DMS 273 (cell line): ENCODE measurements at regions not wholly inside any gene's neighbourhood (a gene's known extent, or its start where the extent isn't known, plus 50 kb on each side); places are given as distances from the start of the nearest gene placed in this dataset.
"Not testable (repeated sequence)": the region's sequence is repeated elsewhere in the genome, so short reads cannot be mapped to it uniquely, and the experiment has no call there.

Source experiments
- DNase-seq: peaks from one replicate; lab custom pipeline; 2025; ENCODE audit not compliant: unreplicated experiment; lab: John Stamatoyannopoulos, UW

DNA sequence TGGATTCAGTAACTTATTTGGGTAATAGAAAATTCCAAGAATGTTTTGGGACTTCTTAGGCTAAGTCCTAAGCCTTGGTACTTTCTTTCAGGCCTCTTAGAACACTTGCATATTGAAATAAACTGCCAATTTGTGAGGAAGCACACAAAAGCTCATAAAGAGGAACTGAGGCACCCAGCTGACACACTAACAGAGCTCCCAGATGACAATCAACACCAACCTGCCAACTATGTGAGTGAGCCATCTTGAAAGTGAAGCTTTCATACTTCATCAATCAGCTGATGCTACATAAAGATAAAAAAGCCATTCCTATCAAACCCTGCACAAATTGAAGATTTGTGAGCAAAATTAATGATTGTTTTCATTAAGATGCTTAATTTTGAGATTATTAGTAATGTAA is 832.5 kb upstream of the EPHA7 start:
- DNase-seq = no peak

GRCh38 chr6:94245395-94245794 is 826.0 kb upstream of the EPHA7 start:
- no peak for DNase-seq

GRCh38 chr6:94238868-94239267 is 819.5 kb upstream of the EPHA7 start:
- DNase-seq = no peak

DNA sequence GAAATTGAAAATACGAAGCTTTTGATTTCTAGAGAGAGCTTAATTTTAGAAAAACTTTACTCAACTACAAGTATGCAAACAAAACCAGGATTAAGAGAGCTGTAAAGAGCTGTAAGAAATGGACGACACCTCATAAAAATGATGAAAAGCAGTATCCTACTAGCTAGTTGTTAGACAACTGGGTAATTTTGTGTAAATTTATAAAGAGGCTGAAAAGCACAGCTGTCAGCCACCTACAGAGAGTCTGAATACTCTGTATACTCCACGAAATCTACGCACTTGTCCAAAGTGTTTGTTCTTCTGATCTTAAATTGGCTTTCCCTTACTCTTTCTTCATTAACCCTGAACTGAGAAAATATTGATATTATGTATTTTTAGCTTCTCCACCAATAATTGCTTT is 808.4 kb upstream of the EPHA7 start:
- DNase-seq = no peak

DNA sequence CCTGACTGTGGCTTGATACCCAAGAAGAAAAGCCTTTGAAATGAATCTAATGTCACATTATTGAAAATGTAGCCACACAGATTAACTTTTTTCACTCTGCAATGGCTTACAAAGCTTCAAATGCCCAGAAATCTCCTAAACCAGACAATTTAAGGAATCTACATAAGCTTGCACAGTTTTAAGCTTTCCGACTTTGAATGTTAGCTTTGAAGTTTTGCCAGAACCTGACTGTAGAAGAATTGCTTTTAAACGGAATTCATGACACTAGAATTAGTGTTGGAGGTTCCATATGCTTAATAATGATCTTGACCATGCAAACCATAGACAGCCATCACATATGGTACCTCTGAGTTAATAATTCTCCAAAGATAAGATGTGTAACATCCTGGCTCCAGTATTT is 798.5 kb upstream of the EPHA7 start:
- DNase-seq = no peak

DNA sequence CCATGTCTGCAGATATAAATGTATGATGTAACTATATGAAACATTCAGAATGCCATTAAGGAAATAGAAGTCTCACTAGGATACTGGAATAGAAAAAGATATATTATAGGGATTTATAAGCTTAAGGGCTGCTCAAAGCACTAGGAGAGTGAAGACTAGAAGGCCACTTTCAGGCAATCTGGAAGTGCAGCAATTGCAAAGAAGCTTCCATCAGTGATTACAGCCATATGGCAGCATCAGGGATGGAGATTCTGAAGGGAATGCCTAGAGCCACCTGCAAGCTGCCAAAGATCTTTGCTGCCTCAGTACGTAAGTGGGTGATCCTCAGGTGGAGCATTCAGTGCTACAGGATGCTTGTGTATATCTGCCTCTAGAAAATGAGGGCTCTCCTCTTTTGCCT is 796.2 kb upstream of the EPHA7 start:
- DNase-seq = peak; percentile 3

DNA sequence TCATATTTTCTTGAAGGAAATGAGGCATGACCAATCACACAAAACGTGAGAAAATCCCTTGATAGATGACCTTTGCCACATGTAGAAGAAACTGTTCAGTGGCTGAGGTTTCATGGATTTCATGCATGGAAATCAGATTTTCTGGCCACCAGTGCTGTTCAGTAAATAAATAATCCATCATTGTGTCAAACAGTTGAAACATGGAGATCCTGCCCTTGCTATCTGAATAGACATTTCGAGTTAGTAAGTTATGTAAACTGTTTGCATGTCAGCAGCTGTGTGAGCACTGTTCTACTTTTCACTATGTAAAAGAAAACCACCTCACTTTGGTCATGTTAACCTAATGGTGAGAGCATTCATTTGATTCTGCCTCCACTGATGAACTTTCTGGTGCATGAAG is 793.9 kb upstream of the EPHA7 start:
- no peak for DNase-seq

DNA sequence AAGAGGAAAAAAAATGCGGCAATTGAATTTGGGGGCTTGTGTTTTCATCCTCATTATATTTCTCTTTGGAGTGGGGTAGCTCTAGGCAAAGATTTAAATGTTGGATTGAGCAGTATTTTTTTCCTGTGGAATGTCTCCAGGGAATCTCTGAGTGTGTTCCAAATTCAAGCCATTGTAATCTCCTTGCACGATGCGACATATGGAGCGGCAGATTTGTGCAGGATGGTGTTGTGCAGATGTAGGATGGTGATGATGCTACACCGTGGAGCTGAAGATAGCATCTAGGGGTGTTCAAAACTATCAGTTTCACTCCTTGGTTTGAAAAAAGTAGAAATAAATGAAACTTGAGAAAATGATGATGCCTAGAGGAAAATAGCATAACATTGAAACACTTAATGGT is 777.5 kb upstream of the EPHA7 start:
- DNase-seq = no peak

DNA sequence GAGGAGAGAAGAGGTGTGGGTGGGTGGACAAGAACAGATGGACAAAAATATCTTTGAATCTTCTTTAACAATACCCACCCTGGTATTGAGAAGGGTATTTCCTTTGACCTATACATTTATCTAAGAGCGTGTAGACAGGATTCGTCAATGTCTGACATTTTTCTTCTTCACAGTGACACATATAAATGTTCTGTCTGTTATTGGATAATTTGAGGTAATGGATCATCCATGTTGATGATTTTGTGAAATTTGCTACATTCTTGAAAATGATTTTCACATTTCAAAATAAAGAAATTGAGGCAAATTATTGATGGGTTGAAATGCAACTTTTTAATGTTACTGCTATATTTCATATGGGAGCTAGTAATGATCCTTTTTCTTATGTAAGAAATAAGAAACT is 770.7 kb upstream of the EPHA7 start:
- DNase-seq = no peak

GRCh38 chr6:94184666-94185464 is 765.5 kb upstream of the EPHA7 start:
- no peak for DNase-seq

DNA sequence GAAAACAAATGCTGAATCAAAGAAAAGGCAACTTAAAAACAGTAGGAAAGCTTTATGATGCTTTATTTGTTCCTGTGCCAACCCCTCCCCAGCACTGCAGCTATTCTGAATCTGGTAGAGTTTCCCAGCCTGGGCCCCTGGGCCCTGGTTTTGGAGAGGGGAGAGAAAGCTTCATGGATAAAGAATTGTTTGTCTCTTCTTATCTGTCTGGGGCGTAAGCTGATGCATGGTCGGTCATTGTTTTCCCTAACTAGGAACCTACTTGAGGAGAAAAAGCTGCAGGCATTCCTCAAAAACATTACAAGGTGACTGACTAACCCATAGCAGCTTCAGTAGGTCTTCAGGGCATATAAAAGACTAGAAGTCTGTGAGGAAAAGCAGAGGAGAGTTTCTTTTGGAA is 758.1 kb upstream of the EPHA7 start:
- no peak for DNase-seq

DNA sequence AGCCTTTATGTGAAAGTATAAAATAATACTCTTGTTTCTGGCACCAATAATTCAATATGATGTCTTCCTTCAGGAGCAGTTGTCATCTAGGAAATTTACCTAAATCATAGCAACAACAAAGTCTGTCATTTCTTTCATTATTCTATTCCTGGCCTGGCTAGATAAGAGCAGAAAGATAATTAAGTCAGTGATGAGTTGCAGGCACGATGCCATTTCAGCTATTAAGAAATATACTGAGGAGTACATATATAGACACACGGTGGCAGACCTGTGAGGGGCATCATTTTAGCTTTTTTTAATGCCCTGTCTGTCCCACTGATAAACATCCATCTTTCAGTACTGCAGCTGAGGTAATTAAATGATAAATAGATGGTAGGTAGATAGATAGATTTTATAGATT is 756.1 kb upstream of the EPHA7 start:
- no peak for DNase-seq

DNA sequence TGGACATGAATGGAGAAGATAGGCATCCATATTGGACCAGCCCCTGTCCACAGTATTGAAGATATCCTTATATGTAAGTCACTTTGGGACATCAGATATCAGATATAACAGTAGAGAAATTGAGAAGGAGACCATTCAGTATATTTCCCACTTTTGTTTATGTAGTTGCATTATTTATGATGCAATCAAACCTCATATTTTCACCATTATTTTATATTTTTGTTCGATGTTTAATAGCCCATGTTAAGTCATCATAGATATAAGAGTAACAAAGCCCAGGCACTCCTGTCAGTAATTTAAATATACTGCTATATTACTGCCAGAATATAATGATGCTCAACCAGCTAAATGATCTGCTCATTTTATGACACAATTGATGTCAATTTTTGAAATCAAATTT is 744.5 kb upstream of the EPHA7 start:
- DNase-seq = no peak

GRCh38 chr6:94150886-94151285 is 731.5 kb upstream of the EPHA7 start:
- no peak for DNase-seq

- no peak for DNase-seq
These were observed 725.4 kb upstream of the EPHA7 start for GRCh38 chr6:94144807-94145206.

- not testable (repeated sequence) for DNase-seq
These were observed 717.8 kb upstream of the EPHA7 start for GRCh38 chr6:94137178-94137577.

- DNase-seq = no peak
These were observed 713.7 kb upstream of the EPHA7 start for GRCh38 chr6:94133106-94133505.

- DNase-seq = no peak
These were observed 711.9 kb upstream of the EPHA7 start for GRCh38 chr6:94131271-94131670.

GRCh38 chr6:94130478-94130877 is 711.1 kb upstream of the EPHA7 start:
- no peak for DNase-seq

- no peak for DNase-seq
These were observed 710.6 kb upstream of the EPHA7 start for GRCh38 chr6:94129926-94130325.

DNA sequence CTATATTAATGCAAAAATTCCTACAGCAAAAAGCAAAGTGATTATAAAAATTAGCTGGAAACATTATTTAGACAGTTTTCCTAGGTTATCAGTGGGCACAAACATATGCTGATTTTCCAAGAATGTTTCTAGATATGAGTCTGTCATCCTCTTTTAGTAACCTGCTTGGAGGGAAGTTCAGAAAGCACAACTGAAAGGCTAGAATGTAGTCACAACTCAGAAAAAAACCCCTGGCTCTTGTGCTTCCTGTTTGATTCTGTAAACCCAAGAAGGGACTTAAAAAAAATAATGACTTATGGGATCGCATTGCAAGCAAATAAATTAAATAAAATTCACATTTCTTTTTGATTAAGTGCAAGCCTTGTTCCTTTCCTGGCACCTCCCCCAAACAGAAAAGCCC is 708.4 kb upstream of the EPHA7 start:
- DNase-seq = no peak

DNA sequence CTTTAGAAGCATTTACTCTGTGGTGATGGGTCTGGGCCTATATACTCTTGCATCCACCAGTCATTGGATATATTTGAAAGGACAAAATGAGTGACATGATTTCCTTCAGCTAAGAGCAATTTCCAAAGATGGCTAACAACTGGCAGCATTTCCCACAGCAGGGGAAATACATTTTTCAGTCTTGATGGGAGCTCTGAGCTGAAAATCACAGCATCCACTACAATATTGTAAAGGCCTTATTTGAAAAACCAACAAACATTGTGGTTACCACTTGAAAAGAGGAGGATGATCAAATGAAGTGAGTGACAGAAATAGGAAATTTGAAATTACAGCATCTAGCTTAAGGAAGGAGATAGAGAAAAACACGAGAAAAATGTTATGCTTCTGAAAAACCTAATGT is 705.0 kb upstream of the EPHA7 start:
- DNase-seq = no peak

DNA sequence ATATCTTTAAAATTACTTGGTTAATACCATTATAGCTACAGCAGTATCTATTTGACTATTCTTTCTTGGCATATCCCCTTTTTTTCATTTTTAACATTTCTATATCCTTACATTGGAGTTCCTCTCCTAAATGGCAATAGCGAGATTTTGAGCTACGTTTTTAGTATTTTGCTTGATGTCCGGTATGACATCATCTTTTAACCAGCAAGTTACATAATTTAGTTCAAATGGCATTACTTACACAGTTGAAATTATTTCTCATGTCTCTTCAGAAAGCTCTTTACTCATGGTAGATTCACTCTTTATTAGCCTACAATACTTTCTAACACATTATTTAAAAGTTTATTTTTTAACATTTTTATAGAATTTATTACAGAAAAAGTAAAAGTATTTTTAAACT is 701.7 kb upstream of the EPHA7 start:
- no peak for DNase-seq
